Left lobe of liver (tissue), 2 donors: ENCODE measurements at regions not wholly inside any gene's neighbourhood (a gene's known extent, or its start where the extent isn't known, plus 50 kb on each side); places are given as distances from the start of the nearest gene placed in this dataset.

Experiments
- ATAC-seq: fragments of 200-7000 bp; cut with Tn5 transposase; one replicate; pipeline ENCODE4 v1.9.1; 2020; ENCODE audit warnings: mild to moderate bottlenecking, moderate library complexity
- DNase-seq: peaks from one replicate; pipeline ENCODE4 v3.0.0-alpha.2; 2020; ENCODE audit warnings: low spot score
- donor health status: DM: no; HTN: no; CAD: no; lungs with moderate emphysema.
- donor health status: DM: no; HTN: yes; CAD: no.

GRCh38 chr2:120877409-120877808, 141.7 kb downstream of the GLI2 start:
- DNase-seq = no peak
- no peak for ATAC-seq

GRCh38 chr2:120878970-120879369, 143.3 kb downstream of the GLI2 start:
- ATAC-seq = no peak
- no peak for DNase-seq

DNA sequence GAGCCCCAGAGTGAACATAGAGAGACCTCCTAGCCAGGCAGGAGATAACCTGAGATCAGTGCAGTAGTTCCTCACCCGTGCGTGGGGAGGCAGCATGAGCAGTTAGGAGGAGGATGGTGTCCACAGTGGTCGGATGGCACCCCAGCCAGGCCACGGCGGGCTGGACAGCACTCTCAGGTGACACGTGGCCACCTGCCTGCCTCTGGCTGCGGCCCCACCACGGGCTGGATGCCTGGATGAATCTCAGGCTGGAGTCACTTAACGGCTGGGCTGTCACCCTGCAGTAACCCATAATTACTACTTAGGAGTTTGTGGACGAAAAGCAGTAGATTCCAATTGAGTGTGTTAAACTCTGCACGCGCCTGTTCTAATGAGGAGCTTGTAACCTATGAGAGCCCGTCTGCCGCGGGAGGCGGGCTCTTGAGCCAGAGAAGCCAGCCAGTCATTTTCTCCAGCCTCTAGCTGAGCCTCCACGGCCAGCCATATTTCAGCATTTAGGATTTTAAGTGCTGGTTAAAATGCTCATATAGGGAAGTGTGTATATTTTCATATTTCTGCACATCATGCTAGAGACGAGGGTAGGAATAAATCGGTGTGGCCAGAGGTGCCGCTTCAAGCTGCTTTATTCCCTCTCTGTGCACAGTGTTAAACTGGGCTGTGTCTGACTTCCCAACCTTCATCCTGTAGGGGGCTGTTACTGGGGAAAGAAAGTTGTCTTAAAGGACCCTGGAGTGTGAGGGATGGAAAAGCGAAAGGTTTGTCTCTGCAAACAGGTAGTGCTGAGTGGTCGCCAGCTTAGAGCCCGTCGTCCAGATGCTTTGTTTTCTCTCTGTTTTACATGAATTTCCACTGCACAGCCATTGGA, 144.0 kb downstream of the GLI2 start:
- DNase-seq (no peak), ATAC-seq (no peak)

DNA sequence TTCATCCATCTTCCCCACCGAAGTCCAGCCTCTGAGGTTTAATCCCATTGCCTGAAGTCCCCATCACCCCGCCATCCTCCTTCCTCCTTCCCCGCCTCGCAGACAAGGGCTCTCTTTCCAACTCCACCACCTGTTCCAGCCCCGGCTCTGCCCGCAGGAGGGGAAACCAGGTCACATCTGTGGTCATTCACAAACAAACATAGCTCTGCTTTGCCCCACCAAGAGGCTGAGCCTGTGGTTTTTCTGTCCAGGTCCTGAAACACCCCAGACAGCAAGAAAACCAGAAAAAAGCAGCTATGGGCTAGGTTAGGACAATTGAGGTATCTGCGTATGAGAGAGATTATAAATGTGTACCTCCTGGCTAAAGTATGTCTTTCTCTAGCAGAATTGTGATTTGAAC, 144.7 kb downstream of the GLI2 start:
- DNase-seq (no peak), ATAC-seq (no peak)

- DNase-seq = no peak
- no peak for ATAC-seq
These were observed 146.5 kb downstream of the GLI2 start for GRCh38 chr2:120881981-120882788.

- ATAC-seq (no peak), DNase-seq (no peak)
These were observed 148.2 kb downstream of the GLI2 start for GRCh38 chr2:120883607-120884440.

- DNase-seq = no peak
- ATAC-seq = no peak
These were observed 149.0 kb downstream of the GLI2 start for GRCh38 chr2:120884472-120885290.

DNA sequence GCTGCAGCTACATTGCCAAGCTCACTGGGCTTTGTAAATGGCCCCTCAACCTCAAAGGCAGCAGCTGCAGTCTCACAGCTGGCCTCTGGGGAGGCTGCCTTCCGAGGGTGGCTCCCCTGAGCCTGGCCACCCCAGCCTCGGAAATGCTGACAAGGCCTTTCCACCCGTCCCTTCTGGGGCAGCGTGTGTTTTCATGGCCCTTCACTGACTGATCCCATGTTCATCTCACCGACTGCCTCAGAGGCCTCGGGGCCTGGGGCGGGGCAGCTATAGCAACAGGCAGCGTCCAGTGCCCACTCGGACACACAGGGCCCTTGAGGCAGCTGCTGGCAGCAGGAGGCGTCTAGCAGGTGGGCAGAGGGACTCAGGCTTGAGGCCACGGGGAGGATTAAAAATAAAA, 149.7 kb downstream of the GLI2 start:
- no peak for DNase-seq
- no peak for ATAC-seq

DNA sequence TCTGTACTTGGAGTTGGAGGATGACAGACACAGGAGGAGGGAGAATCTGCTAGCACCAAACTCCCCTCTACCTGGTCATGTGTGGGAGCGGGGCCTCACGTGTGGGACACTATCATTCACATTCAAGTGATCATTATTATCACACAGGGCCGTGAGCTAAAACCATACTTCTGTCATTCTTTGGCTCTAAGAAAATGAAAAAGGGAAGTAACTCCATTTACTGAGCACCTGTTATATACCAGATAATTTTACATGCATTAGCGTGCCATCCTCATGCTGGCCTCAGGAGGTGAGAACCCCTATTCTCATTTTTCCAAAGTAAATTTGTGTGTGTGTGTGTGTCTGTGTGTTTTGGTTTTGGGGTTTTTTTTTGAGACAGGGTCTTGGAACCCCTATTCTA, 150.1 kb downstream of the GLI2 start:
- ATAC-seq (no peak), DNase-seq (no peak)

- no peak for ATAC-seq
These were observed 151.1 kb downstream of the GLI2 start for GRCh38 chr2:120886534-120887319.

DNA sequence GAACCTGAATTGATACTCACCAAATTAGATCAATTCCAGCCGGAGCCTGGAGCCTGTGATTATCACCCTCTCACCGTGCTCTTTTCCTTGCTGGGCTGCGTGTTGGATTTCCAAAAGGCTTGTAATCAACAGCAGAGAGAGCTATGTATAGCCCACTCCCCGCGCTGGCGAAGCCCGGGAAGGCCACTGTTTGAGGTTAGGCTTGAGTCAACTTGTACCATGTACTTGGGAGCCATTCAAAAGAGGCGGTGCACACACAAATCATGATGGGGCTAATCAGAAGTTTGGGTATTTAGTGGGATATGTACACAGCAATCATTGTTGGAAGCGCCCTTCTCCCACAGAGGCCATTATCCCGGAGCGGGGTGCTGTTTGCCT, 151.6 kb downstream of the GLI2 start:
- DNase-seq = no peak
- ATAC-seq = no peak

More at GRCh38 chr2:120886534-120887319, 151.1 kb downstream of the GLI2 start:
- no peak for DNase-seq

GRCh38 chr2:120887741-120888231, 152.1 kb downstream of the GLI2 start:
- DNase-seq = no peak
- ATAC-seq = no peak

DNA sequence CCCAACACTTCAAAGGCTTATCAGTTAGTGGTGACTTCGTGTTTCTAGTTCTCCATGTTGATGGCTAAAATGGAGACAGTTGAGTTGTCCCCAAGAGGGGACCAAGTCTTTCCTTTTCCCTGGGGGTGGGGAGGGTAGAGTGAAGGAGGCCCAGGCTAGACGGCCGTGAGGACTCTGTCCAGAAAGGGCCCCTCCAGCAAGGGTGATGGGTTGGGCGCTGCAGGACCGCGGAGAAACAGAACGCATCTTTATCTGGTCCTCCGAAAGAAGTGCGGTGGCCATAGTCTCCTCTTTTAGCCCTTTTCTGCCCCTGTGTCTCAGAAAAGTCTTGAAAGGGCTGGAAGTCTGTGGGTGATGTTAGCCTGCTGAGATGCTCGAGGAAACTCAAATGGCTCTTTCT, 153.2 kb downstream of the GLI2 start:
- ATAC-seq = no peak
- DNase-seq = no peak

DNA sequence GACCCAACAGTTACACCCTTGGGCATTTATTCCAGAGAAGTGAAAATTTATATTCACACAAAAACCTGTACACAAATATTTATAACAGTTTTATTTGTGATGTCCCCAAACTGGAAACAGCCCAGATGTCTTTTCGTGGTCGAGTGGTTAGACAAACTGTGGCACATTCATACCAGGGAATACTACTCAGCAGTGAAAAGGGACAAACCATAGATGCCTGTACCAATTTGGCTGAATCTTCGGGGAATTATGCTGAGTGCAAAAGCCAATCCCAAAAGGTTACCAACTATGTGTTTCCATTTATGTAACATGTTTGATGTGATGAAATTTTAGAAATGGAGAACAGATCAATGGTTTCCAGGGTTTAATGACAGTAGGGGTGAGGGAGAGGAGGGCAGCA, 154.3 kb downstream of the GLI2 start:
- DNase-seq (no peak), ATAC-seq (no peak)

DNA sequence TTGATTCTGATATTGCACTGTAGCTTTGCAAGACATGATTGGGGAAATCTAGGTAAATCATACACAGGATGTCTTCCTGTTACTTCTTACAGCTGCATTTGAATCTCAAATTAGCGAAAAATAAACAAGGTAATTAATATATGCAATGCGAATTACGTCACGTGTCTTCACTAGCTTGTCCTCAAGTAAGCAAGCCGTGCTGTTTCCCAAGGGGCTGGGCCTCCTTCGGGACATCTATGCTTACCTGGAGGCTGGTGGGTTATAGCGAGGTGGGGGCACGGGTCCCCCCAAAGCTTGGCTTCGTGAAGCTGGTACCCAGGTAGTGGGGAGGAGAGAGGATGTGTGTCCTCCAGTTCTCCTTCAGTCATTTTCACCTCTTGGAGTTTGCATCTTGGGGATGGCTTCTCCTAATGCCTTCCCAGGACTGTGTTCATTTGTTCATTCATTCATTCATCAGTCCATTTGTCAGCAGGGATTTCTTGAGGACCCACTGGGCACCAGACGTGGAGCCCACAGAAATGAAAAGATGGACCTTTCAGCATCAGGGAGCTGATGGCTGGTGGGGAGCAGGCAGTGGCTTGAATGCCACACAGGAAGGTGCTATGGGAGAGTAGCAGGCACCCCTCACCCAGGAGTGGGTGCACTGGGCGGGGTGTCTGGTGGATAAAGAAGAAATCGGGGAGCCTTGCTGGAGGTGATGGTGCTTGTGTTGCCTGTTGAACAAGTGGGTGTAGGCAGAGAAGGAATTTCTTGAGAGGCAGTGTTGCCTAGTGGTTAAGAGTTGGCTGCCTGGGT, 155.1 kb downstream of the GLI2 start:
- no peak for ATAC-seq

GRCh38 chr2:120892271-120892966, 156.8 kb downstream of the GLI2 start:
- ATAC-seq (no peak), DNase-seq (no peak)

More for the DNA sequence above, 155.1 kb downstream of the GLI2 start:
- DNase-seq = no peak

GRCh38 chr2:120892967-120893667, 157.4 kb downstream of the GLI2 start:
- no peak for DNase-seq
- ATAC-seq = no peak
